ENCODE measurements at regions not wholly inside any gene's neighbourhood (a gene's known extent, or its start where the extent isn't known, plus 50 kb on each side); places are given as distances from the start of the nearest gene placed in this dataset.

DNA sequence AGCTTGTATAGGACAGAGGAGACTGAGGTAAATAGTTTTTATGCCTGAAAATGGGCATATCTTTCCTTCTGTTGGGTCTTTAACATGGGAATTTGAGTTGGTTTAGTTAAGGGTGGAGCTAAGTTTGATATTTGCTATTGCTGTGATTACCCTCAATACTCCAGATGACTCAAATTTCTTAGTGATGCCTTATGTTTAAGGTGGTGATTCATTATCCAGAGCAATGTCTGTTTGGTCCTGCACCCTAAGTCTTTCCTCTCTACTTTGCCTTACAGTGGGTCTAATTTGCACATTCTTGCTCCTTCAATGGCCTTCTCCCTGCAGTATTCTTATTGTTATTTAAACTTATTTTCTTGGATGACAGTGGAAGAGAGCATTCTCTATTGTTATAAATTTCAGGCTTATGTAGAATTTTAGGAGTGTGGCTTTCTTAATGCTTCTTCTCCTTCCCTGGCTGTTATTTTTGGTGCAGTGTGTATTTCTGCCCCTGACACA is 312.9 kb upstream of the RPS23 start:
- TF ChIP-seq, protein P1, sequence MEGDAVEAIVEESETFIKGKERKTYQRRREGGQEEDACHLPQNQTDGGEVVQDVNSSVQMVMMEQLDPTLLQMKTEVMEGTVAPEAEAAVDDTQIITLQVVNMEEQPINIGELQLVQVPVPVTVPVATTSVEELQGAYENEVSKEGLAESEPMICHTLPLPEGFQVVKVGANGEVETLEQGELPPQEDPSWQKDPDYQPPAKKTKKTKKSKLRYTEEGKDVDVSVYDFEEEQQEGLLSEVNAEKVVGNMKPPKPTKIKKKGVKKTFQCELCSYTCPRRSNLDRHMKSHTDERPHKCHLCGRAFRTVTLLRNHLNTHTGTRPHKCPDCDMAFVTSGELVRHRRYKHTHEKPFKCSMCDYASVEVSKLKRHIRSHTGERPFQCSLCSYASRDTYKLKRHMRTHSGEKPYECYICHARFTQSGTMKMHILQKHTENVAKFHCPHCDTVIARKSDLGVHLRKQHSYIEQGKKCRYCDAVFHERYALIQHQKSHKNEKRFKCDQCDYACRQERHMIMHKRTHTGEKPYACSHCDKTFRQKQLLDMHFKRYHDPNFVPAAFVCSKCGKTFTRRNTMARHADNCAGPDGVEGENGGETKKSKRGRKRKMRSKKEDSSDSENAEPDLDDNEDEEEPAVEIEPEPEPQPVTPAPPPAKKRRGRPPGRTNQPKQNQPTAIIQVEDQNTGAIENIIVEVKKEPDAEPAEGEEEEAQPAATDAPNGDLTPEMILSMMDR (IDR thresholded peaks at IDR 0.05; ENCODE audit: low read length): no peak
- no peak for TF ChIP-seq EZH2 (optimal IDR thresholded peaks at IDR 0.05; ENCODE audit: low read depth, low read length)
- no peak for TF ChIP-seq EZH2phosphoT487 (IDR thresholded peaks at IDR 0.05; ENCODE audit: low read length)

Measured in MM.1S (cell line).